GM19463 (cell line): ENCODE measurements at regions not wholly inside any gene's neighbourhood (a gene's known extent, or its start where the extent isn't known, plus 50 kb on each side); places are given as distances from the start of the nearest gene placed in this dataset.

ENCODE experiments used
- ATAC-seq: cut with Tn5 transposase; IDR thresholded peaks from one replicate; pipeline ENCODE4 v1.9.1; 2021; ENCODE audit warnings: mild to moderate bottlenecking, moderate library complexity; ENCODE audit not compliant: unreplicated experiment

GRCh38 chr12:39240587-39240986 is 202.3 kb downstream of the KIF21A start:
- ATAC-seq = no peak

DNA sequence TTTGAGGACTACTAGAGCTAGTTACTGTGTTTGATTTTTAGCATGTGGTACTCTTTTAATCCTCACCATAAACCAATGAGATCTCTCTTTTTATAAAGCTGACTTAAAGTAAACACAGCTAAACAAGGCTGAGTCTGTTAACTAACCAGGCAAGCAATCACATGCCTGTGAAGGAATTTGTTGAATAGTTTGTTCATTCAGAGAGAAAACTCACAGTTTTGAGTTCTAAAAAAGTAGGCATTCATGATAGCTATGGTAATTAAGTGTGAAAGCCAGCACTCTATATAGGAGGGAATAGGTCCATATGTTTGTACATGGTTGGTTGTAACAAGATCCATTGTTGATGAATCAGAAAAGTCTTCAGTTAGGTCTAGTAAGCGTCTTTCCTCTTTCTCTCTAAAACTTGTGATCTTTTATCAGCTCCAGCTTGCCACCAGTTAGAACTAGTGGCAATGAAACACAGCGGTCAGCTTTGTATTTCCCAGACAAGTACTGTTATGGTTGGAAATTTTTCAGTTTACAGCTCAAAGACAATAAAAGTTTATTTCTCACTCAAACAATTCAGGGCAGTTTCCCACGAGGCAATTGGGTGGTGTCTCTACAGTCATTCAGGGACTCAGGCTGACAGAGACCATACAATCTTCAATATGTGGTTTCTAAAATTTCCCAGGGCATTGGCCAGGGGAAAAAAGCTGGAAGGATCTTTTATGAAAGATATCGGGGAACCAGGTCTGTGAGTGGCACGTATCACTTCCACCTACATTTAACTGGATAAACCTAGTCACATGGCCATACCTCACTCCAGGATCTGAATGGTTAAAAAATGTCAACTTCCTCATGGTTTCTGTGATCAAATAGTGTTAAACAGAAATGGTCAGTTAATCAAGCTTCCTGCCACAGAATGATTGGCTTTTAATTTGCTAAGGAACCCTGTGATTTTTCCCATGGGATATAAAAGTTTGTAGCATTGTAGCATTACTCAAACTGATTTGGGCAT is 203.1 kb downstream of the KIF21A start:
- no peak for ATAC-seq

DNA sequence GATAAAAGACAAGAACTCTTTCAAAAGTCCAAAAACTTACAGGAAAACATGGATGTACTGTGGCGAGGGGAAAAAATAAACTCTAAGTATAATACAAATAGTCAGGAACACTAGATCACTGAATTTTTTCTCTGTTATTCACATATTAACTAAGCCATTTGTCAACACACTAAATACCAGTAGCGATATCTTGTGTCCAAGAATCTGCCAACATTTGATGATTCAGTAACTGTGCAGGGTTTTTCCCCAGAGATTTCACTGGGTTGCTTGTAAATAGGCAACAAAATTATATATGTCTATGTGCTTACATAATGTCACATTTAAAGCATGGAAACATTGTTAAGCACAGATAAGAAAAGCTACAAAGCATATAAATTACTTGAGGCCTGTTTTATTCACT is 205.9 kb downstream of the KIF21A start:
- no peak for ATAC-seq

GRCh38 chr12:39235990-39236767 is 206.7 kb downstream of the KIF21A start:
- ATAC-seq = no peak

- ATAC-seq = no peak
Observed at GRCh38 chr12:39230086-39230485, 212.8 kb downstream of the KIF21A start.

DNA sequence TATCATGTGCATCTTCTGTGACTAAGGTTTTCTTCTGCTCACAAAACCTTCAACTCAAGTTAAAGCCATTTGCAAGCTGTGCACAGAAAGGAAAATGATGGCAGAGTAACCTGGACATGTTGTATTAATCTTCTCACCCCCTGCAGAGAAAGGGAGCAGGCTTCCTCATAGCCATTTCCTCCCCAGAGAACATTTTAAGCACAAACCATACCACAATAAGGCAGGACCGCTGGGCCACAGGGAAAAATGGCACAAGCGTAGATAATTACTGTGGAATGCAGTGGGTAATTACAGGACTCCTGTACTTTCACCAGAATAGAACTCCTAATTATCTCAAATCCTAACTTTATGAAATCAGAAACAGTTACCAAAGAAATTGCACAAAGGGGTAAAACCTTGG is 215.7 kb downstream of the KIF21A start:
- no peak for ATAC-seq

GRCh38 chr12:39224971-39225370 is 217.9 kb downstream of the KIF21A start:
- ATAC-seq = no peak

DNA sequence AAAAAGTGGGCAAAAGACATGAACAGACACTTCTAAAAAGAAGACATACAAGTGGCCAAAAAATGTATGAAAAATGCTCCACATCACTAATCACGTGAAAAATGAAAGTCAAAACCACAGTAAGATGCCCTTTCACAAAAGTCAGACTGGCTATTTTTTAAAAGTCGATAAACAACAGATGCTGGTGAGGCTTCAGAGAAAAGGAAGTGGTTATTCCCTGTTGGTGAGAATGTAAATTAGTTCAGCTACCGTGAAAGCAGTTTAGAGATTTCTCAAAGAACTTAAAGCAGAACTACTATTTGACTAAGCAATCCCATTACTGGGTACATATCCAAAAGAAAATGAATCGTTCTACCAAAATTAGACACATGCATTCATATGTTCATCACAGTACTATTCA is 237.0 kb downstream of the KIF21A start:
- peak; percentile 60 for ATAC-seq

GRCh38 chr12:39199351-39199750 is 243.6 kb downstream of the KIF21A start:
- ATAC-seq = no peak

- no peak for ATAC-seq
Observed at GRCh38 chr12:39188689-39189088, 254.2 kb downstream of the KIF21A start.

- ATAC-seq = no peak
Observed at GRCh38 chr12:39186744-39187143, 256.2 kb downstream of the KIF21A start.

GRCh38 chr12:39178837-39179236 is 264.1 kb downstream of the KIF21A start:
- no peak for ATAC-seq

DNA sequence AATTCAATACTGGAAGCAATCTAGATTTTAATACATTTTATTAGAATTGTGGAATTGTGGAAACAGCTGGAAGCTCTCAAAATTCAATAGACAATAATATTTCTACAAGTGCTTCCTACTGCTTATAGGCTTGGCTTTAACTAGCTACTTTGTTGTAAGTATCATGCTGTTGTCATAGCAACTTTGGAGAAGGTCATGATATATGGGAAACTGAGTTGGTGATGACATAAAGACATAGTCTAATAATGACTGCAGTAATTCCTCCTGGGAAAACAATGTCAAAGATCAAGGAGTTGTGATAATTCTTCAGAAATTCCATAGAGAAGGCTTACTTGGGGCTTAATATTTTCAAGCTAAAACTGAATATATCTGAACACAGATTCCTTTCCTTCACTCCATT is 266.6 kb downstream of the KIF21A start:
- no peak for ATAC-seq

GRCh38 chr12:39173726-39174125 is 268.3 kb upstream of the CPNE8 start:
- ATAC-seq = peak; percentile 86

DNA sequence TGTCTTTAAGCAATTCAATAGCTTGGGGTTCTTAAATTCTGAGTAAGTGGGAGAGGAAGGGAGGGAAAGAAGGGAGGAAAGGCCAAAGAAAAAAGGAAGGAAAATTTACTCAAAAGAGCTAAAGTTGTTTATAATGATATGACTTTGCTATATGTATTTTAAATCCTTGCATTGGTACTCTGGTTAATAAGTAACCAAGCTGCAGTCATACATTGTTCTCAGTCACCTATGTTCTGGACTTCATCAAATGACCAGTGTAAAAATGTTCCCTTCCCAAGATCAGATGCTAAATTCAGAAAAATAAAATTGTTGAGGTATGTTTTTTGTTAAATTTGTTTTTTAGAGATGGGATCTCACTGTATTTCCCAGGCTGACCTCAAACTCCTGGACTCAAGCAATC is 259.9 kb upstream of the CPNE8 start:
- no peak for ATAC-seq

GRCh38 chr12:39161465-39162085 is 256.2 kb upstream of the CPNE8 start:
- no peak for ATAC-seq

GRCh38 chr12:39157696-39158342 is 252.4 kb upstream of the CPNE8 start:
- no peak for ATAC-seq

GRCh38 chr12:39145175-39145999 is 240.0 kb upstream of the CPNE8 start:
- peak; percentile 98 for ATAC-seq

- ATAC-seq = no peak
Observed at GRCh38 chr12:39144613-39145061, 239.2 kb upstream of the CPNE8 start.

GRCh38 chr12:39138268-39138667 is 232.9 kb upstream of the CPNE8 start:
- ATAC-seq = no peak
